ENCODE measurements at regions not wholly inside any gene's neighbourhood (a gene's known extent, or its start where the extent isn't known, plus 50 kb on each side); places are given as distances from the start of the nearest gene placed in this dataset.

- H3K4me2 ChIP-seq (ENCODE audit: low read length) = no peak overlapping the region
- H3K27ac ChIP-seq (ENCODE audit: low read depth, low read length) = no peak overlapping the region
- H3K9me2 ChIP-seq (replicated peaks; ENCODE audit: control insufficient read depth, low read length) = no peaks in the 10 kb centered on the region
- no peaks in the 10 kb centered on the region for H3F3A ChIP-seq (ENCODE audit: control insufficient read depth, insufficient read depth)
- H3K4me3 ChIP-seq (ENCODE audit: low read length) = no peak overlapping the region
- no peaks in the 10 kb centered on the region for H3K9me3 ChIP-seq (ENCODE audit: control insufficient read depth, insufficient read depth, low read length)
- H3K36me3 ChIP-seq (ENCODE audit: control insufficient read depth, low read length) = no peaks in the 10 kb centered on the region
- no peaks in the 10 kb centered on the region for H3K4me1 ChIP-seq (ENCODE audit: control insufficient read depth, low read length)
- H3K27me3 ChIP-seq (ENCODE audit: control insufficient read depth, low read length) = no peaks in the 10 kb centered on the region
- TF ChIP-seq EZH2phosphoT487 (IDR thresholded peaks at IDR 0.05; ENCODE audit: borderline replicate concordance, low read length) (no peak), CTCF (IDR thresholded peaks at IDR 0.05; ENCODE audit: low read depth, low read length, poor library complexity, severe bottlenecking) (no peak)
- no peaks in the 10 kb centered on the region for H3K79me2 ChIP-seq (ENCODE audit: control insufficient read depth, low read length)
- H4K20me1 ChIP-seq (ENCODE audit: control insufficient read depth, insufficient read depth, low read depth, low read length) = no peaks in the 10 kb centered on the region
Observed at GRCh38 chr12:60324746-60325145, 728.9 kb downstream of the SLC16A7 start.

GRCh38 chr12:60333461-60333860, 737.6 kb downstream of the SLC16A7 start:
- H3K9me3 ChIP-seq (ENCODE audit: control insufficient read depth, insufficient read depth, low read length) = no peaks in the 10 kb centered on the region
- H4K20me1 ChIP-seq (ENCODE audit: control insufficient read depth, insufficient read depth, low read depth, low read length) = no peaks in the 10 kb centered on the region
- H3K4me2 ChIP-seq (ENCODE audit: low read length) = no peak overlapping the region
- H3K4me3 ChIP-seq (ENCODE audit: low read length) = no peak overlapping the region
- no peaks in the 10 kb centered on the region for H3K4me1 ChIP-seq (ENCODE audit: control insufficient read depth, low read length)
- H3K27ac ChIP-seq (ENCODE audit: low read depth, low read length) = no peak overlapping the region
- no peaks in the 10 kb centered on the region for H3K36me3 ChIP-seq (ENCODE audit: control insufficient read depth, low read length)
- H3F3A ChIP-seq (ENCODE audit: control insufficient read depth, insufficient read depth) = no peaks in the 10 kb centered on the region
- no peaks in the 10 kb centered on the region for H3K27me3 ChIP-seq (ENCODE audit: control insufficient read depth, low read length)
- no peaks in the 10 kb centered on the region for H3K79me2 ChIP-seq (ENCODE audit: control insufficient read depth, low read length)
- TF ChIP-seq CTCF (IDR thresholded peaks at IDR 0.05; ENCODE audit: low read depth, low read length, poor library complexity, severe bottlenecking) (no peak), EZH2phosphoT487 (IDR thresholded peaks at IDR 0.05; ENCODE audit: borderline replicate concordance, low read length) (no peak)
- no peaks in the 10 kb centered on the region for H3K9me2 ChIP-seq (replicated peaks; ENCODE audit: control insufficient read depth, low read length)

GRCh38 chr12:60335745-60336144, 739.9 kb downstream of the SLC16A7 start:
- Histone ChIP-seq H3K27ac (ENCODE audit: low read depth, low read length) (no peak overlapping the region), H4K20me1 (ENCODE audit: control insufficient read depth, insufficient read depth, low read depth, low read length) (no peaks in the 10 kb centered on the region), H3K36me3 (ENCODE audit: control insufficient read depth, low read length) (no peaks in the 10 kb centered on the region), H3K9me3 (ENCODE audit: control insufficient read depth, insufficient read depth, low read length) (no peaks in the 10 kb centered on the region), H3K4me2 (ENCODE audit: low read length) (no peak overlapping the region), H3K4me3 (ENCODE audit: low read length) (no peak overlapping the region), H3K79me2 (ENCODE audit: control insufficient read depth, low read length) (no peaks in the 10 kb centered on the region), H3K4me1 (ENCODE audit: control insufficient read depth, low read length) (no peaks in the 10 kb centered on the region), H3K9me2 (replicated peaks; ENCODE audit: control insufficient read depth, low read length) (no peaks in the 10 kb centered on the region), H3F3A (ENCODE audit: control insufficient read depth, insufficient read depth) (no peaks in the 10 kb centered on the region), H3K27me3 (ENCODE audit: control insufficient read depth, low read length) (no peaks in the 10 kb centered on the region)
- TF ChIP-seq EZH2phosphoT487 (IDR thresholded peaks at IDR 0.05; ENCODE audit: borderline replicate concordance, low read length) (no peak), CTCF (IDR thresholded peaks at IDR 0.05; ENCODE audit: low read depth, low read length, poor library complexity, severe bottlenecking) (no peak)

Measured in DOHH2 (cell line).